GM12878 (cell line): ENCODE measurements at regions not wholly inside any gene's neighbourhood (a gene's known extent, or its start where the extent isn't known, plus 50 kb on each side); places are given as distances from the start of the nearest gene placed in this dataset.
"Not testable (repeated sequence)": the region's sequence is repeated elsewhere in the genome, so short reads cannot be mapped to it uniquely, and the experiment has no call there.

ENCODE experiments used
- EP300 ChIP-seq, 2 experiments: fragments of 150-350 bp in 1 of 2; IDR thresholded peaks; 2 replicates each; pipeline ENCODE4 v1.6.1; 2011 to 2012; ENCODE audit warnings: low read depth in 2 of 2, low read length in 2 of 2, borderline replicate concordance in 1 of 2, improper control_type of control experiment in 1 of 2, inconsistent platforms in 1 of 2; ENCODE audit not compliant: control insufficient read depth in 1 of 2
- HDAC2 ChIP-seq: fragments of 200-600 bp; sonication (generic); IDR thresholded peaks from 2 replicates; pipeline ENCODE4 v1.6.1; 2017
- POLR2AphosphoS2 ChIP-seq: IDR thresholded peaks from 2 replicates; pipeline ENCODE4 v1.6.1; 2011; ENCODE audit warnings: low read depth, mild to moderate bottlenecking, low read length, improper control_type of control experiment, moderate library complexity
- RAD21 ChIP-seq: IDR thresholded peaks from 2 replicates; pipeline ENCODE4 v1.6.1; 2011; ENCODE audit warnings: mild to moderate bottlenecking, low read depth, low read length, moderate library complexity; ENCODE audit not compliant: insufficient read depth
- SMC3 ChIP-seq: IDR thresholded peaks from 2 replicates; pipeline ENCODE4 v1.6.1; 2011; ENCODE audit warnings: low read length, improper control_type of control experiment, borderline replicate concordance
- ZBED1 ChIP-seq: IDR thresholded peaks from 2 replicates; pipeline ENCODE4 v1.6.1; 2016; ENCODE audit warnings: borderline replicate concordance
- TF ChIP-seq, protein P1 (sequence below): IDR thresholded peaks from 2 replicates; pipeline ENCODE4 v1.6.1; 2012; ENCODE audit warnings: mild to moderate bottlenecking, low read depth, low read length
- TF ChIP-seq, protein P2 (sequence below): fragments of 450-650 bp; IDR thresholded peaks from 2 replicates; pipeline ENCODE4 v1.6.1; 2017; ENCODE audit warnings: antibody characterized with exemption, mild to moderate bottlenecking, moderate library complexity
- TF ChIP-seq, protein P3 (sequence below), 3 experiments: IDR thresholded peaks in 2 of 3; conservative IDR thresholded peaks in 1 of 3; 2 replicates each; pipeline ENCODE4 v1.5.1; 2011; ENCODE audit warnings: low read depth in 3 of 3, low read length in 3 of 3, mild to moderate bottlenecking in 3 of 3, control low read depth in 2 of 3, moderate library complexity in 2 of 3, inconsistent platforms in 1 of 3, mixed read lengths in 1 of 3; ENCODE audit not compliant: control insufficient read depth in 2 of 3, insufficient read depth in 1 of 3; ENCODE audit errors: extremely low read depth in 1 of 3
- TF ChIP-seq, protein P4 (sequence below): fragments of 450-650 bp; formaldehyde crosslinking; IDR thresholded peaks from 2 replicates; pipeline ENCODE4 v1.4.0; 2020; ENCODE audit warnings: mild to moderate bottlenecking, moderate library complexity
- TF ChIP-seq, protein P5 (sequence below): IDR thresholded peaks from 2 replicates; pipeline ENCODE4 v1.6.1; 2012; ENCODE audit warnings: low read depth, low read length, improper control_type of control experiment

DNA sequence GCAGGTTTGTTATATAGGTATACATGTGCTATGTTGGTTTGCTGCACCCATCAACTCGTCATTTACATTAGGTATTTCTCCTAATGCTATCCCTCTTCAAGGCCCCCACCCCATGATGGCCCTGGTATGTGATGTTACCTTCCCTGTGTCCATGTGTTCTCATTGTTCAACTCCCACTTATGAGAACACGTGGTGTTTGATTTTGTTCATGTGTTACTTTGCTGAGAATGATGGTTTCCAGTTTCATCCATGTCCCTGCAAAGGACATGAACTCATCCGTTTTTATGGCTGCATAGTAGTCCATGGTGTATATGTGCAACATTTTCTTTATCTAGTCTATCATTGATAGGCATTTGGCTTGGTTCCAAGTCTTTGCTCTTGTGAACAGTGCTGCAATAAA lies 175.0 kb downstream of the KBTBD8 start:
- TF ChIP-seq ZBED1; SMC3; RAD21; HDAC2; POLR2AphosphoS2; EP300 (IDR thresholded peaks at IDR 0.05; ENCODE audit: borderline replicate concordance in 1 of 2, control insufficient read depth in 1 of 2, low read depth in 2 of 2, low read length in 2 of 2): not testable (repeated sequence)
- TF ChIP-seq, protein P1, sequence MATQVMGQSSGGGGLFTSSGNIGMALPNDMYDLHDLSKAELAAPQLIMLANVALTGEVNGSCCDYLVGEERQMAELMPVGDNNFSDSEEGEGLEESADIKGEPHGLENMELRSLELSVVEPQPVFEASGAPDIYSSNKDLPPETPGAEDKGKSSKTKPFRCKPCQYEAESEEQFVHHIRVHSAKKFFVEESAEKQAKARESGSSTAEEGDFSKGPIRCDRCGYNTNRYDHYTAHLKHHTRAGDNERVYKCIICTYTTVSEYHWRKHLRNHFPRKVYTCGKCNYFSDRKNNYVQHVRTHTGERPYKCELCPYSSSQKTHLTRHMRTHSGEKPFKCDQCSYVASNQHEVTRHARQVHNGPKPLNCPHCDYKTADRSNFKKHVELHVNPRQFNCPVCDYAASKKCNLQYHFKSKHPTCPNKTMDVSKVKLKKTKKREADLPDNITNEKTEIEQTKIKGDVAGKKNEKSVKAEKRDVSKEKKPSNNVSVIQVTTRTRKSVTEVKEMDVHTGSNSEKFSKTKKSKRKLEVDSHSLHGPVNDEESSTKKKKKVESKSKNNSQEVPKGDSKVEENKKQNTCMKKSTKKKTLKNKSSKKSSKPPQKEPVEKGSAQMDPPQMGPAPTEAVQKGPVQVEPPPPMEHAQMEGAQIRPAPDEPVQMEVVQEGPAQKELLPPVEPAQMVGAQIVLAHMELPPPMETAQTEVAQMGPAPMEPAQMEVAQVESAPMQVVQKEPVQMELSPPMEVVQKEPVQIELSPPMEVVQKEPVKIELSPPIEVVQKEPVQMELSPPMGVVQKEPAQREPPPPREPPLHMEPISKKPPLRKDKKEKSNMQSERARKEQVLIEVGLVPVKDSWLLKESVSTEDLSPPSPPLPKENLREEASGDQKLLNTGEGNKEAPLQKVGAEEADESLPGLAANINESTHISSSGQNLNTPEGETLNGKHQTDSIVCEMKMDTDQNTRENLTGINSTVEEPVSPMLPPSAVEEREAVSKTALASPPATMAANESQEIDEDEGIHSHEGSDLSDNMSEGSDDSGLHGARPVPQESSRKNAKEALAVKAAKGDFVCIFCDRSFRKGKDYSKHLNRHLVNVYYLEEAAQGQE, result not testable (repeated sequence)
- TF ChIP-seq, protein P2, sequence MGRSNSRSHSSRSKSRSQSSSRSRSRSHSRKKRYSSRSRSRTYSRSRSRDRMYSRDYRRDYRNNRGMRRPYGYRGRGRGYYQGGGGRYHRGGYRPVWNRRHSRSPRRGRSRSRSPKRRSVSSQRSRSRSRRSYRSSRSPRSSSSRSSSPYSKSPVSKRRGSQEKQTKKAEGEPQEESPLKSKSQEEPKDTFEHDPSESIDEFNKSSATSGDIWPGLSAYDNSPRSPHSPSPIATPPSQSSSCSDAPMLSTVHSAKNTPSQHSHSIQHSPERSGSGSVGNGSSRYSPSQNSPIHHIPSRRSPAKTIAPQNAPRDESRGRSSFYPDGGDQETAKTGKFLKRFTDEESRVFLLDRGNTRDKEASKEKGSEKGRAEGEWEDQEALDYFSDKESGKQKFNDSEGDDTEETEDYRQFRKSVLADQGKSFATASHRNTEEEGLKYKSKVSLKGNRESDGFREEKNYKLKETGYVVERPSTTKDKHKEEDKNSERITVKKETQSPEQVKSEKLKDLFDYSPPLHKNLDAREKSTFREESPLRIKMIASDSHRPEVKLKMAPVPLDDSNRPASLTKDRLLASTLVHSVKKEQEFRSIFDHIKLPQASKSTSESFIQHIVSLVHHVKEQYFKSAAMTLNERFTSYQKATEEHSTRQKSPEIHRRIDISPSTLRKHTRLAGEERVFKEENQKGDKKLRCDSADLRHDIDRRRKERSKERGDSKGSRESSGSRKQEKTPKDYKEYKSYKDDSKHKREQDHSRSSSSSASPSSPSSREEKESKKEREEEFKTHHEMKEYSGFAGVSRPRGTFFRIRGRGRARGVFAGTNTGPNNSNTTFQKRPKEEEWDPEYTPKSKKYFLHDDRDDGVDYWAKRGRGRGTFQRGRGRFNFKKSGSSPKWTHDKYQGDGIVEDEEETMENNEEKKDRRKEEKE, result not testable (repeated sequence)
- TF ChIP-seq, protein P3, sequence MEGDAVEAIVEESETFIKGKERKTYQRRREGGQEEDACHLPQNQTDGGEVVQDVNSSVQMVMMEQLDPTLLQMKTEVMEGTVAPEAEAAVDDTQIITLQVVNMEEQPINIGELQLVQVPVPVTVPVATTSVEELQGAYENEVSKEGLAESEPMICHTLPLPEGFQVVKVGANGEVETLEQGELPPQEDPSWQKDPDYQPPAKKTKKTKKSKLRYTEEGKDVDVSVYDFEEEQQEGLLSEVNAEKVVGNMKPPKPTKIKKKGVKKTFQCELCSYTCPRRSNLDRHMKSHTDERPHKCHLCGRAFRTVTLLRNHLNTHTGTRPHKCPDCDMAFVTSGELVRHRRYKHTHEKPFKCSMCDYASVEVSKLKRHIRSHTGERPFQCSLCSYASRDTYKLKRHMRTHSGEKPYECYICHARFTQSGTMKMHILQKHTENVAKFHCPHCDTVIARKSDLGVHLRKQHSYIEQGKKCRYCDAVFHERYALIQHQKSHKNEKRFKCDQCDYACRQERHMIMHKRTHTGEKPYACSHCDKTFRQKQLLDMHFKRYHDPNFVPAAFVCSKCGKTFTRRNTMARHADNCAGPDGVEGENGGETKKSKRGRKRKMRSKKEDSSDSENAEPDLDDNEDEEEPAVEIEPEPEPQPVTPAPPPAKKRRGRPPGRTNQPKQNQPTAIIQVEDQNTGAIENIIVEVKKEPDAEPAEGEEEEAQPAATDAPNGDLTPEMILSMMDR (IDR thresholded peaks at IDR 0.05 in 2 of 3, conservative IDR thresholded peaks at IDR 0.05 in 1 of 3; ENCODE audit: control insufficient read depth in 2 of 3, extremely low read depth in 1 of 3, insufficient read depth in 1 of 3, low read depth in 3 of 3, low read length in 3 of 3), result not testable (repeated sequence)
- TF ChIP-seq, protein P4, sequence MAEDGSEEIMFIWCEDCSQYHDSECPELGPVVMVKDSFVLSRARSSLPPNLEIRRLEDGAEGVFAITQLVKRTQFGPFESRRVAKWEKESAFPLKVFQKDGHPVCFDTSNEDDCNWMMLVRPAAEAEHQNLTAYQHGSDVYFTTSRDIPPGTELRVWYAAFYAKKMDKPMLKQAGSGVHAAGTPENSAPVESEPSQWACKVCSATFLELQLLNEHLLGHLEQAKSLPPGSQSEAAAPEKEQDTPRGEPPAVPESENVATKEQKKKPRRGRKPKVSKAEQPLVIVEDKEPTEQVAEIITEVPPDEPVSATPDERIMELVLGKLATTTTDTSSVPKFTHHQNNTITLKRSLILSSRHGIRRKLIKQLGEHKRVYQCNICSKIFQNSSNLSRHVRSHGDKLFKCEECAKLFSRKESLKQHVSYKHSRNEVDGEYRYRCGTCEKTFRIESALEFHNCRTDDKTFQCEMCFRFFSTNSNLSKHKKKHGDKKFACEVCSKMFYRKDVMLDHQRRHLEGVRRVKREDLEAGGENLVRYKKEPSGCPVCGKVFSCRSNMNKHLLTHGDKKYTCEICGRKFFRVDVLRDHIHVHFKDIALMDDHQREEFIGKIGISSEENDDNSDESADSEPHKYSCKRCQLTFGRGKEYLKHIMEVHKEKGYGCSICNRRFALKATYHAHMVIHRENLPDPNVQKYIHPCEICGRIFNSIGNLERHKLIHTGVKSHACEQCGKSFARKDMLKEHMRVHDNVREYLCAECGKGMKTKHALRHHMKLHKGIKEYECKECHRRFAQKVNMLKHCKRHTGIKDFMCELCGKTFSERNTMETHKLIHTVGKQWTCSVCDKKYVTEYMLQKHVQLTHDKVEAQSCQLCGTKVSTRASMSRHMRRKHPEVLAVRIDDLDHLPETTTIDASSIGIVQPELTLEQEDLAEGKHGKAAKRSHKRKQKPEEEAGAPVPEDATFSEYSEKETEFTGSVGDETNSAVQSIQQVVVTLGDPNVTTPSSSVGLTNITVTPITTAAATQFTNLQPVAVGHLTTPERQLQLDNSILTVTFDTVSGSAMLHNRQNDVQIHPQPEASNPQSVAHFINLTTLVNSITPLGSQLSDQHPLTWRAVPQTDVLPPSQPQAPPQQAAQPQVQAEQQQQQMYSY (CRISPR knock-in tag), result not testable (repeated sequence)
- TF ChIP-seq, protein P5, sequence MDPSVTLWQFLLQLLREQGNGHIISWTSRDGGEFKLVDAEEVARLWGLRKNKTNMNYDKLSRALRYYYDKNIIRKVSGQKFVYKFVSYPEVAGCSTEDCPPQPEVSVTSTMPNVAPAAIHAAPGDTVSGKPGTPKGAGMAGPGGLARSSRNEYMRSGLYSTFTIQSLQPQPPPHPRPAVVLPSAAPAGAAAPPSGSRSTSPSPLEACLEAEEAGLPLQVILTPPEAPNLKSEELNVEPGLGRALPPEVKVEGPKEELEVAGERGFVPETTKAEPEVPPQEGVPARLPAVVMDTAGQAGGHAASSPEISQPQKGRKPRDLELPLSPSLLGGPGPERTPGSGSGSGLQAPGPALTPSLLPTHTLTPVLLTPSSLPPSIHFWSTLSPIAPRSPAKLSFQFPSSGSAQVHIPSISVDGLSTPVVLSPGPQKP, result not testable (repeated sequence)
